DND-41 (cell line): ENCODE measurements at regions not wholly inside any gene's neighbourhood (a gene's known extent, or its start where the extent isn't known, plus 50 kb on each side); places are given as distances from the start of the nearest gene placed in this dataset.
A peak's percentile ranks its signal among the peaks of the same experiment; 100 is the strongest.

Experiments used
- ATAC-seq: fragments of 200-7000 bp; cut with Tn5 transposase; 3 replicates; pipeline ENCODE4 v1.9.1; 2021; ENCODE audit warnings: low read depth; ENCODE audit not compliant: insufficient read depth
- DNase-seq: peaks from one replicate; pipeline ENCODE4 v3.0.0-alpha.2; 2020
- H2AFZ ChIP-seq: 2 replicates; pipeline ENCODE4 v1.6.0; 2012; ENCODE audit warnings: low read depth, low read length
- H3K27ac ChIP-seq: 2 replicates; pipeline ENCODE4 v1.5.1; 2012; ENCODE audit warnings: low read length, inconsistent platforms
- H3K27me3 ChIP-seq: fragments of 200-600 bp; sonication (generic); 2 replicates; pipeline ENCODE4 v1.6.0; 2012; ENCODE audit warnings: low read length, mild to moderate bottlenecking, inconsistent platforms; ENCODE audit not compliant: insufficient read depth, poor library complexity
- H3K36me3 ChIP-seq: 2 replicates; pipeline ENCODE4 v1.5.1; 2012; ENCODE audit warnings: low read length, inconsistent platforms; ENCODE audit not compliant: insufficient read depth
- H3K4me1 ChIP-seq: 2 replicates; pipeline ENCODE4 v1.5.1; 2012; ENCODE audit warnings: mild to moderate bottlenecking, low read length; ENCODE audit not compliant: insufficient read depth
- H3K4me2 ChIP-seq: 2 replicates; pipeline ENCODE4 v1.6.0; 2012; ENCODE audit warnings: mild to moderate bottlenecking, moderate library complexity, low read length, inconsistent platforms; ENCODE audit not compliant: insufficient read depth
- H3K4me3 ChIP-seq, 2 experiments: fragments of 200-600 bp in 1 of 2; shearing (Covaris generic) in 1 of 2; 2 replicates each; pipeline ENCODE4 v1.5.1; 2012 to 2016; ENCODE audit warnings: inconsistent platforms in 2 of 2, low read length in 2 of 2, mild to moderate bottlenecking in 2 of 2, low read depth in 1 of 2, moderate library complexity in 1 of 2
- H3K79me2 ChIP-seq: 2 replicates; pipeline ENCODE4 v1.6.0; 2012; ENCODE audit warnings: low read length, inconsistent platforms; ENCODE audit not compliant: insufficient read depth
- H3K9ac ChIP-seq: 2 replicates; pipeline ENCODE4 v1.6.0; 2012; ENCODE audit warnings: low read depth, mild to moderate bottlenecking, inconsistent platforms, low read length, moderate library complexity
- H3K9me3 ChIP-seq: 2 replicates; pipeline ENCODE4 v1.5.1; 2012; ENCODE audit warnings: low read length, moderate library complexity, mild to moderate bottlenecking, inconsistent platforms; ENCODE audit not compliant: insufficient read depth, severe bottlenecking
- H4K20me1 ChIP-seq: 2 replicates; pipeline ENCODE4 v1.6.0; 2012; ENCODE audit warnings: low read length; ENCODE audit not compliant: insufficient read depth
- EZH2 ChIP-seq: IDR thresholded peaks from 3 replicates; pipeline ENCODE4 v1.6.1; 2012; ENCODE audit warnings: borderline replicate concordance, low read depth, mild to moderate bottlenecking, moderate library complexity, low read length, inconsistent platforms; ENCODE audit not compliant: severe bottlenecking
- TF ChIP-seq, protein P1 (sequence below): IDR thresholded peaks from 2 replicates; pipeline ENCODE4 v1.5.1; 2012; ENCODE audit warnings: borderline replicate concordance, low read length, moderate library complexity, mild to moderate bottlenecking; ENCODE audit not compliant: poor library complexity, severe bottlenecking; ENCODE audit errors: extremely low read depth

GRCh38 chr2:156903335-156903734, 354.2 kb upstream of the GALNT5 start:
- ATAC-seq: no peak
- no peak for DNase-seq

DNA sequence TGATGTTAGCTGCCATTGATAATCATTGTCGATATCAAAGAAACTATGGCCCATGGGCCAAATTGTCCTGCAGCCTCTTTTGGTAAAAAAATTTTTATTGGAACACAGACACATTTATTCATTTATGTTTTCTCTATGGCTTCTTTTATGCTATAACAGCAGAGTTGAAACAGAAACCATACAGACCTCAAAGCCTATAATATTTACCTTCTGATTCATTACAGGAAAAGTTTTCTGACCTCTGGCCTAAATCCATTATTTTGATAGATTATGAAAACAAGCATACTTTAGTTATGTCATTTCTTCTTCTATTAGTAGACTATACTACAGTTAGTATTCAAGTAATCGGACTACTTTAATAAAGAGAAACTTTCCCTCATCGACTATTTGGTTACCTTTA, 349.7 kb upstream of the GALNT5 start:
- no peak overlapping the region for H2AFZ ChIP-seq
- peaks cover 15% of the 10 kb centered on the region for H3K4me1 ChIP-seq
- no peak overlapping the region for H3K4me3 ChIP-seq
- H3K27ac ChIP-seq: no peak overlapping the region
- no peak overlapping the region for H3K4me2 ChIP-seq
- no peak overlapping the region for H3K9ac ChIP-seq
- no peak for DNase-seq
- no peaks in the 10 kb centered on the region for H3K79me2 ChIP-seq
- no peaks in the 10 kb centered on the region for H3K36me3 ChIP-seq
- no peaks in the 10 kb centered on the region for H3K27me3 ChIP-seq
- TF ChIP-seq EZH2: no peak
- ATAC-seq: no peak
- H4K20me1 ChIP-seq: no peaks in the 10 kb centered on the region
- no peaks in the 10 kb centered on the region for H3K9me3 ChIP-seq

More at GRCh38 chr2:156903335-156903734, 354.2 kb upstream of the GALNT5 start:
- Histone ChIP-seq H3K9me3 (no peaks in the 10 kb centered on the region), H3K9ac (no peak overlapping the region), H3K27ac (no peak overlapping the region), H3K79me2 (no peaks in the 10 kb centered on the region), H3K36me3 (no peaks in the 10 kb centered on the region), H3K4me3 (no peak overlapping the region), H4K20me1 (no peaks in the 10 kb centered on the region), H3K27me3 (no peaks in the 10 kb centered on the region), H2AFZ (no peak overlapping the region), H3K4me2 (no peak overlapping the region), H3K4me1 (peaks cover 19% of the 10 kb centered on the region)
- TF ChIP-seq, protein P1, sequence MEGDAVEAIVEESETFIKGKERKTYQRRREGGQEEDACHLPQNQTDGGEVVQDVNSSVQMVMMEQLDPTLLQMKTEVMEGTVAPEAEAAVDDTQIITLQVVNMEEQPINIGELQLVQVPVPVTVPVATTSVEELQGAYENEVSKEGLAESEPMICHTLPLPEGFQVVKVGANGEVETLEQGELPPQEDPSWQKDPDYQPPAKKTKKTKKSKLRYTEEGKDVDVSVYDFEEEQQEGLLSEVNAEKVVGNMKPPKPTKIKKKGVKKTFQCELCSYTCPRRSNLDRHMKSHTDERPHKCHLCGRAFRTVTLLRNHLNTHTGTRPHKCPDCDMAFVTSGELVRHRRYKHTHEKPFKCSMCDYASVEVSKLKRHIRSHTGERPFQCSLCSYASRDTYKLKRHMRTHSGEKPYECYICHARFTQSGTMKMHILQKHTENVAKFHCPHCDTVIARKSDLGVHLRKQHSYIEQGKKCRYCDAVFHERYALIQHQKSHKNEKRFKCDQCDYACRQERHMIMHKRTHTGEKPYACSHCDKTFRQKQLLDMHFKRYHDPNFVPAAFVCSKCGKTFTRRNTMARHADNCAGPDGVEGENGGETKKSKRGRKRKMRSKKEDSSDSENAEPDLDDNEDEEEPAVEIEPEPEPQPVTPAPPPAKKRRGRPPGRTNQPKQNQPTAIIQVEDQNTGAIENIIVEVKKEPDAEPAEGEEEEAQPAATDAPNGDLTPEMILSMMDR: no peak
- TF ChIP-seq EZH2: no peak

DNA sequence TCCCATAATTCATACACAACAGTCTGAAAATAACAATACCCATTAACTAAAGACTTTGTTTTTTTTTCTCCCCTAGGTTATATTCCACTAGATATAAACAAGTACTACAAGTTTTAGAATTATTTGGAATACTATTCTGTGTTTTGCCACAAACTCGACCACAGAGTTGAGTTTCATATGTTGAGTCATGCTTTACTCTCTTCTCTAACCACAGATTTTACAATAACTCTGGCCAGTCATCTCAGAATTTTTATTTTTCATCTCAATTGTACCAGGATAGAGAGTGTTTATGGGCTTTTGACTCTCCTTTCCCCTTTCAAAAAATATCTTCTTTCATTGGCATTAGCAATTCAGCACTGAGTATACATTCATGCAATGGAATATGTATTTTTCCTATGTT, 348.7 kb upstream of the GALNT5 start:
- H3K4me1 ChIP-seq: peaks cover 15% of the 10 kb centered on the region
- H2AFZ ChIP-seq: no peak overlapping the region
- H3K4me3 ChIP-seq: no peak overlapping the region
- H3K36me3 ChIP-seq: no peaks in the 10 kb centered on the region
- ATAC-seq (peak; percentile 79), DNase-seq (no peak)
- H3K79me2 ChIP-seq: no peaks in the 10 kb centered on the region
- no peaks in the 10 kb centered on the region for H4K20me1 ChIP-seq
- no peaks in the 10 kb centered on the region for H3K27me3 ChIP-seq
- TF ChIP-seq EZH2: no peak
- TF ChIP-seq, protein P1: no peak
- no peak overlapping the region for H3K27ac ChIP-seq
- H3K9me3 ChIP-seq: no peaks in the 10 kb centered on the region
- no peak overlapping the region for H3K9ac ChIP-seq
- no peak overlapping the region for H3K4me2 ChIP-seq

DNA sequence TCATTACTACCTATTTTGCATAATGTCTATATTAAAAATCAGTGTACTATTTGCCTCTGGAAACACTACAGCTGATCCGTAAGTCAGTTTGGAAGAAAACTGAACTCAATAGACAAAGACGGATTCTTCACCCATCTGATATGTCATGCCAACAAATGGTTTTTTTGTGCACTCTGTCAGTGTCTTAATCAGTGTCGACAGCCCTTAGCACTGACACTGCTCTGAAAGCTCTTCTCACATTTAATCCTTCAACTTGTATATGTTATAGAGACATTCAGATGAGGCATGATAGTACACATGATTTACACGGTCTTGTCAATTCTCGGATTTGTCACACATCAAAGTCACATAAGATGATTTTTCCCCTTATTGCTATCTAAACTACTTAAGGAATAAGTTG, 347.5 kb upstream of the GALNT5 start:
- Histone ChIP-seq H3K4me2 (no peak overlapping the region), H3K27me3 (no peaks in the 10 kb centered on the region), H3K27ac (no peak overlapping the region), H3K9me3 (no peaks in the 10 kb centered on the region), H3K4me1 (peaks cover 15% of the 10 kb centered on the region), H3K79me2 (no peaks in the 10 kb centered on the region), H2AFZ (no peak overlapping the region), H3K4me3 (no peak overlapping the region), H3K9ac (no peak overlapping the region), H3K36me3 (no peaks in the 10 kb centered on the region), H4K20me1 (no peaks in the 10 kb centered on the region)
- no peak for ATAC-seq
- no peak for DNase-seq
- TF ChIP-seq, protein P1: no peak
- TF ChIP-seq EZH2: no peak
